NCI-H1092 treated with DMSO at 0.1 percent for 48 hours (cell line): ENCODE measurements at regions not wholly inside any gene's neighbourhood (a gene's known extent, or its start where the extent isn't known, plus 50 kb on each side); places are given as distances from the start of the nearest gene placed in this dataset.
"Not testable (repeated sequence)": the region's sequence is repeated elsewhere in the genome, so short reads cannot be mapped to it uniquely, and the experiment has no call there.

Experiments used
- DNase-seq: peaks from one replicate; lab custom pipeline; 2025; lab: John Stamatoyannopoulos, UW

- DNase-seq: no peak
Observed at GRCh38 chr5:38680094-38680825, 123.8 kb upstream of the LIFR start.

GRCh38 chr5:38681029-38681706, 124.7 kb upstream of the LIFR start:
- DNase-seq: no peak

GRCh38 chr5:38681966-38682365, 125.5 kb upstream of the LIFR start:
- no peak for DNase-seq

GRCh38 chr5:38686658-38687057, 130.2 kb upstream of the LIFR start:
- DNase-seq: no peak

GRCh38 chr5:38692346-38692745, 135.9 kb upstream of the LIFR start:
- DNase-seq: no peak

- no peak for DNase-seq
Observed at GRCh38 chr5:38692781-38693527, 136.5 kb upstream of the LIFR start.

GRCh38 chr5:38695021-38695958, 138.8 kb upstream of the LIFR start:
- DNase-seq: no peak

GRCh38 chr5:38697013-38697412, 140.6 kb upstream of the LIFR start:
- no peak for DNase-seq

GRCh38 chr5:38705529-38705928, 140.3 kb upstream of the OSMR start:
- DNase-seq: not testable (repeated sequence)

GRCh38 chr5:38706376-38706775, 139.4 kb upstream of the OSMR start:
- no peak for DNase-seq

GRCh38 chr5:38707352-38708210, 138.2 kb upstream of the OSMR start:
- no peak for DNase-seq

- no peak for DNase-seq
Observed at GRCh38 chr5:38709678-38710306, 136.0 kb upstream of the OSMR start.

- DNase-seq: no peak
Observed at GRCh38 chr5:38710627-38711026, 135.2 kb upstream of the OSMR start.

GRCh38 chr5:38712391-38712790, 133.4 kb upstream of the OSMR start:
- DNase-seq: no peak

GRCh38 chr5:38714240-38714639, 131.6 kb upstream of the OSMR start:
- no peak for DNase-seq

- no peak for DNase-seq
Observed at GRCh38 chr5:38714703-38715355, 131.0 kb upstream of the OSMR start.

- DNase-seq: no peak
Observed at GRCh38 chr5:38715696-38716095, 130.1 kb upstream of the OSMR start.

- no peak for DNase-seq
Observed at GRCh38 chr5:38716516-38716915, 129.3 kb upstream of the OSMR start.

- DNase-seq: no peak
Observed at GRCh38 chr5:38718771-38719391, 126.9 kb upstream of the OSMR start.
